H1 (cell line): ENCODE measurements at regions not wholly inside any gene's neighbourhood (a gene's known extent, or its start where the extent isn't known, plus 50 kb on each side); places are given as distances from the start of the nearest gene placed in this dataset.
A peak's percentile ranks its signal among the peaks of the same experiment; 100 is the strongest.

Experiments
- CEBPB ChIP-seq: IDR thresholded peaks from 2 replicates; pipeline ENCODE4 v1.6.1; 2012; ENCODE audit warnings: low read depth, low read length
- EGR1 ChIP-seq: IDR thresholded peaks from 2 replicates; pipeline ENCODE4 v1.6.1; 2011; ENCODE audit warnings: low read depth, low read length, borderline replicate concordance
- EP300 ChIP-seq, 2 experiments: IDR thresholded peaks; 1 replicate in 1 of 2; 2 replicates in 1 of 2; pipeline ENCODE4 v1.6.1; 2011 to 2012; ENCODE audit warnings: low read depth in 2 of 2, low read length in 2 of 2, mild to moderate bottlenecking in 2 of 2, borderline replicate concordance in 1 of 2, inconsistent platforms in 1 of 2, moderate library complexity in 1 of 2
- HDAC2 ChIP-seq, 2 experiments: fragments of 300-600 bp in 1 of 2; sonication (generic) in 1 of 2; IDR thresholded peaks; 2 replicates each; pipeline ENCODE4 v1.6.1; 2011 to 2012; ENCODE audit warnings: low read depth in 2 of 2, low read length in 2 of 2, mild to moderate bottlenecking in 2 of 2, moderate library complexity in 2 of 2, borderline replicate concordance in 1 of 2, inconsistent platforms in 1 of 2
- NANOG ChIP-seq: IDR thresholded peaks from 2 replicates; pipeline ENCODE4 v1.6.1; 2011; ENCODE audit warnings: low read length, low read depth, mild to moderate bottlenecking, inconsistent platforms; ENCODE audit not compliant: insufficient read depth, poor library complexity, severe bottlenecking
- POLR2AphosphoS5 ChIP-seq: IDR thresholded peaks from 2 replicates; pipeline ENCODE4 v1.6.1; 2011; ENCODE audit warnings: low read depth, low read length
- POU5F1 ChIP-seq: IDR thresholded peaks from 2 replicates; pipeline ENCODE4 v1.6.1; 2011; ENCODE audit warnings: low read depth, mild to moderate bottlenecking, low read length, moderate library complexity
- RFX5 ChIP-seq: IDR thresholded peaks from 2 replicates; pipeline ENCODE4 v1.6.1; 2011; ENCODE audit warnings: low read depth, low read length, improper control_type of control experiment, borderline replicate concordance
- SP1 ChIP-seq: IDR thresholded peaks from 2 replicates; pipeline ENCODE4 v1.6.1; 2011; ENCODE audit warnings: low read depth, low read length
- SP2 ChIP-seq: IDR thresholded peaks from 2 replicates; pipeline ENCODE4 v1.6.1; 2012; ENCODE audit warnings: mild to moderate bottlenecking, low read length, inconsistent platforms
- ZNF274 ChIP-seq: IDR thresholded peaks from 2 replicates; pipeline ENCODE4 v1.7.0; 2012; ENCODE audit warnings: low read length, borderline replicate concordance; ENCODE audit errors: extremely low read depth
- TF ChIP-seq, protein P1 (sequence below): fragments of 300-600 bp; sonication (generic); IDR thresholded peaks from 2 replicates; pipeline ENCODE4 v1.7.1; 2012; ENCODE audit warnings: low read length, moderate library complexity, mild to moderate bottlenecking, inconsistent platforms; ENCODE audit not compliant: insufficient replicate concordance

DNA sequence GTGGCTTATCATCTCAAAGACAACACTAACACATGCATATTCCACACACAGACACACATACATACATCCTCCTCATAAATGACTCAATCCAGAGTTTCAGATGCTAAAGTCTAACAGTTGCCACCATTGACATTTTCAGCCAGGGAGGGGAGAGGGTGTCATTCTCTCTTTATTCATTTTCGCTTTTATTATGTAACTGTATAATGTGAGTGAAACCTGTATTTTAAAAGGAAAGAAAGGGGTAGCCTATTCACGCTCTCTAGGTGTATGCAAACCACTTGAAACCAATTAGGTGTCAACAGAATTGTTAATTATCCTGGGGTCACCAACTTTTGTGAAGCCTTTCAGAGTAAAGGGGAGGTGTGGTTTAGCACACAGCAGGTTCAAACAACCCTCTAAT lies 1282.9 kb downstream of the ROBO2 start (continued):
- TF ChIP-seq, protein P1, sequence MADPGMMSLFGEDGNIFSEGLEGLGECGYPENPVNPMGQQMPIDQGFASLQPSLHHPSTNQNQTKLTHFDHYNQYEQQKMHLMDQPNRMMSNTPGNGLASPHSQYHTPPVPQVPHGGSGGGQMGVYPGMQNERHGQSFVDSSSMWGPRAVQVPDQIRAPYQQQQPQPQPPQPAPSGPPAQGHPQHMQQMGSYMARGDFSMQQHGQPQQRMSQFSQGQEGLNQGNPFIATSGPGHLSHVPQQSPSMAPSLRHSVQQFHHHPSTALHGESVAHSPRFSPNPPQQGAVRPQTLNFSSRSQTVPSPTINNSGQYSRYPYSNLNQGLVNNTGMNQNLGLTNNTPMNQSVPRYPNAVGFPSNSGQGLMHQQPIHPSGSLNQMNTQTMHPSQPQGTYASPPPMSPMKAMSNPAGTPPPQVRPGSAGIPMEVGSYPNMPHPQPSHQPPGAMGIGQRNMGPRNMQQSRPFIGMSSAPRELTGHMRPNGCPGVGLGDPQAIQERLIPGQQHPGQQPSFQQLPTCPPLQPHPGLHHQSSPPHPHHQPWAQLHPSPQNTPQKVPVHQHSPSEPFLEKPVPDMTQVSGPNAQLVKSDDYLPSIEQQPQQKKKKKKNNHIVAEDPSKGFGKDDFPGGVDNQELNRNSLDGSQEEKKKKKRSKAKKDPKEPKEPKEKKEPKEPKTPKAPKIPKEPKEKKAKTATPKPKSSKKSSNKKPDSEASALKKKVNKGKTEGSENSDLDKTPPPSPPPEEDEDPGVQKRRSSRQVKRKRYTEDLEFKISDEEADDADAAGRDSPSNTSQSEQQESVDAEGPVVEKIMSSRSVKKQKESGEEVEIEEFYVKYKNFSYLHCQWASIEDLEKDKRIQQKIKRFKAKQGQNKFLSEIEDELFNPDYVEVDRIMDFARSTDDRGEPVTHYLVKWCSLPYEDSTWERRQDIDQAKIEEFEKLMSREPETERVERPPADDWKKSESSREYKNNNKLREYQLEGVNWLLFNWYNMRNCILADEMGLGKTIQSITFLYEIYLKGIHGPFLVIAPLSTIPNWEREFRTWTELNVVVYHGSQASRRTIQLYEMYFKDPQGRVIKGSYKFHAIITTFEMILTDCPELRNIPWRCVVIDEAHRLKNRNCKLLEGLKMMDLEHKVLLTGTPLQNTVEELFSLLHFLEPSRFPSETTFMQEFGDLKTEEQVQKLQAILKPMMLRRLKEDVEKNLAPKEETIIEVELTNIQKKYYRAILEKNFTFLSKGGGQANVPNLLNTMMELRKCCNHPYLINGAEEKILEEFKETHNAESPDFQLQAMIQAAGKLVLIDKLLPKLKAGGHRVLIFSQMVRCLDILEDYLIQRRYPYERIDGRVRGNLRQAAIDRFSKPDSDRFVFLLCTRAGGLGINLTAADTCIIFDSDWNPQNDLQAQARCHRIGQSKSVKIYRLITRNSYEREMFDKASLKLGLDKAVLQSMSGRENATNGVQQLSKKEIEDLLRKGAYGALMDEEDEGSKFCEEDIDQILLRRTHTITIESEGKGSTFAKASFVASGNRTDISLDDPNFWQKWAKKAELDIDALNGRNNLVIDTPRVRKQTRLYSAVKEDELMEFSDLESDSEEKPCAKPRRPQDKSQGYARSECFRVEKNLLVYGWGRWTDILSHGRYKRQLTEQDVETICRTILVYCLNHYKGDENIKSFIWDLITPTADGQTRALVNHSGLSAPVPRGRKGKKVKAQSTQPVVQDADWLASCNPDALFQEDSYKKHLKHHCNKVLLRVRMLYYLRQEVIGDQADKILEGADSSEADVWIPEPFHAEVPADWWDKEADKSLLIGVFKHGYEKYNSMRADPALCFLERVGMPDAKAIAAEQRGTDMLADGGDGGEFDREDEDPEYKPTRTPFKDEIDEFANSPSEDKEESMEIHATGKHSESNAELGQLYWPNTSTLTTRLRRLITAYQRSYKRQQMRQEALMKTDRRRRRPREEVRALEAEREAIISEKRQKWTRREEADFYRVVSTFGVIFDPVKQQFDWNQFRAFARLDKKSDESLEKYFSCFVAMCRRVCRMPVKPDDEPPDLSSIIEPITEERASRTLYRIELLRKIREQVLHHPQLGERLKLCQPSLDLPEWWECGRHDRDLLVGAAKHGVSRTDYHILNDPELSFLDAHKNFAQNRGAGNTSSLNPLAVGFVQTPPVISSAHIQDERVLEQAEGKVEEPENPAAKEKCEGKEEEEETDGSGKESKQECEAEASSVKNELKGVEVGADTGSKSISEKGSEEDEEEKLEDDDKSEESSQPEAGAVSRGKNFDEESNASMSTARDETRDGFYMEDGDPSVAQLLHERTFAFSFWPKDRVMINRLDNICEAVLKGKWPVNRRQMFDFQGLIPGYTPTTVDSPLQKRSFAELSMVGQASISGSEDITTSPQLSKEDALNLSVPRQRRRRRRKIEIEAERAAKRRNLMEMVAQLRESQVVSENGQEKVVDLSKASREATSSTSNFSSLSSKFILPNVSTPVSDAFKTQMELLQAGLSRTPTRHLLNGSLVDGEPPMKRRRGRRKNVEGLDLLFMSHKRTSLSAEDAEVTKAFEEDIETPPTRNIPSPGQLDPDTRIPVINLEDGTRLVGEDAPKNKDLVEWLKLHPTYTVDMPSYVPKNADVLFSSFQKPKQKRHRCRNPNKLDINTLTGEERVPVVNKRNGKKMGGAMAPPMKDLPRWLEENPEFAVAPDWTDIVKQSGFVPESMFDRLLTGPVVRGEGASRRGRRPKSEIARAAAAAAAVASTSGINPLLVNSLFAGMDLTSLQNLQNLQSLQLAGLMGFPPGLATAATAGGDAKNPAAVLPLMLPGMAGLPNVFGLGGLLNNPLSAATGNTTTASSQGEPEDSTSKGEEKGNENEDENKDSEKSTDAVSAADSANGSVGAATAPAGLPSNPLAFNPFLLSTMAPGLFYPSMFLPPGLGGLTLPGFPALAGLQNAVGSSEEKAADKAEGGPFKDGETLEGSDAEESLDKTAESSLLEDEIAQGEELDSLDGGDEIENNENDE, result peak; percentile 75
- no peak for TF ChIP-seq EGR1
- no peak for TF ChIP-seq SP2
- no peak for TF ChIP-seq ZNF274
- TF ChIP-seq CEBPB, result no peak
- TF ChIP-seq SP1, result peak; percentile 50; the same call in 1 of the 2 replicates
- no peak for TF ChIP-seq POLR2AphosphoS5
- peak in 1 of 2 experiments; percentile 91; a peak in 1 of 3 replicates for TF ChIP-seq EP300 (IDR thresholded peaks at IDR 0.05; ENCODE audit: borderline replicate concordance in 1 of 2, low read depth in 2 of 2, low read length in 2 of 2)
- 0 out of 4 replicates have a peak, but pooled peaks have one; percentile 33 to 36 for TF ChIP-seq HDAC2 (IDR thresholded peaks at IDR 0.05; ENCODE audit: borderline replicate concordance in 1 of 2, low read depth in 2 of 2, low read length in 2 of 2)
- TF ChIP-seq NANOG, result peak; percentile 97
- no peak for TF ChIP-seq RFX5
- peak; percentile 73; the same call in 1 of the 2 replicates for TF ChIP-seq POU5F1
